Panc1 (cell line): ENCODE measurements at regions not wholly inside any gene's neighbourhood (a gene's known extent, or its start where the extent isn't known, plus 50 kb on each side); places are given as distances from the start of the nearest gene placed in this dataset.

Experiments used
- ATAC-seq: fragments of 200-7000 bp; cut with Tn5 transposase; 2 replicates; pipeline ENCODE4 v1.9.1; 2020; ENCODE audit warnings: mild to moderate bottlenecking, moderate library complexity
- BruUV-seq: library from RNA; stranded (reverse); fragments of 400-500 nt; replicated peaks from 2 replicates; lab custom pipeline; 2021; lab: Mats Ljungman, UMichigan
- CTCF ChIA-PET: fragments of 300-600 bp; sonication (Branson Sonifier 250); formaldehyde crosslinking; loops from one replicate; lab custom pipeline; 2022; ENCODE audit warnings: antibody characterized with exemption; lab: Charles Lee
- POLR2A ChIA-PET: fragments of 300-600 bp; sonication (Branson Sonifier 250); formaldehyde crosslinking; loops from one replicate; lab custom pipeline; 2022; ENCODE audit warnings: antibody characterized with exemption; lab: Charles Lee
- DNase-seq: peaks from one replicate; pipeline ENCODE4 v3.0.0-alpha.2; 2010; ENCODE audit warnings: low read depth, low spot score
- H3K27ac ChIP-seq: 2 replicates; pipeline ENCODE4 v1.5.1; 2011; ENCODE audit warnings: mild to moderate bottlenecking, low read length, inconsistent platforms
- H3K27me3 ChIP-seq: fragments of 200-500 bp; sonication (Bioruptor generic); 2 replicates; pipeline ENCODE4 v1.6.0; 2014; ENCODE audit warnings: low read length, inconsistent platforms; ENCODE audit not compliant: control insufficient read depth, insufficient read depth
- H3K36me3 ChIP-seq: fragments of 200-500 bp; sonication (Bioruptor generic); 2 replicates; pipeline ENCODE4 v1.5.1; 2014; ENCODE audit warnings: inconsistent platforms, mild to moderate bottlenecking, low read length, moderate library complexity; ENCODE audit not compliant: control insufficient read depth, insufficient read depth
- H3K4me1 ChIP-seq: 2 replicates; pipeline ENCODE4 v1.5.1; 2011; ENCODE audit warnings: inconsistent platforms, mild to moderate bottlenecking, low read length, moderate library complexity; ENCODE audit not compliant: control insufficient read depth, insufficient read depth
- H3K4me3 ChIP-seq, 2 experiments: 2 replicates each; pipeline ENCODE4 v1.5.1; 2011 to 2012; ENCODE audit warnings: low read depth in 2 of 2, low read length in 2 of 2, mild to moderate bottlenecking in 2 of 2, inconsistent platforms in 1 of 2, moderate library complexity in 1 of 2
- H3K9me3 ChIP-seq: fragments of 200-500 bp; sonication (Bioruptor generic); 2 replicates; pipeline ENCODE4 v1.5.1; 2014; ENCODE audit warnings: low read depth, mild to moderate bottlenecking, inconsistent platforms, low read length, moderate library complexity; ENCODE audit not compliant: control insufficient read depth, insufficient read depth
- CTCF ChIP-seq: fragments of 450-650 bp; IDR thresholded peaks from 2 replicates; pipeline ENCODE4 v1.5.1; 2017; ENCODE audit warnings: mild to moderate bottlenecking
- POLR2AphosphoS5 ChIP-seq: IDR thresholded peaks from 2 replicates; pipeline ENCODE4 v1.6.1; 2012; ENCODE audit warnings: mild to moderate bottlenecking, low read depth, low read length, moderate library complexity
- REST ChIP-seq, 2 experiments: IDR thresholded peaks; 2 replicates each; pipeline ENCODE4 v1.6.1; 2011 to 2012; ENCODE audit warnings: low read depth in 2 of 2, control low read depth in 1 of 2, low read length in 1 of 2, mild to moderate bottlenecking in 1 of 2, moderate library complexity in 1 of 2; ENCODE audit not compliant: insufficient read depth in 1 of 2
- SIN3A ChIP-seq: IDR thresholded peaks from 2 replicates; pipeline ENCODE4 v1.6.1; 2012; ENCODE audit warnings: low read depth, mild to moderate bottlenecking, low read length, moderate library complexity, borderline replicate concordance; ENCODE audit not compliant: insufficient read depth
- TCF7L2 ChIP-seq: IDR thresholded peaks from 2 replicates; pipeline ENCODE4 v1.6.1; 2011; ENCODE audit warnings: mild to moderate bottlenecking, low read depth, low read length, inconsistent platforms
- in situ Hi-C: cut with HindIII; loops from 2 replicates; pipeline ENCODE4 v1.10.0; 2016; ENCODE audit warnings: low sequenced_read_pairs, low pct_unique_long_range_greater_than_20kb
- intact Hi-C: fragments of 100-400 bp; cut with micrococcal nuclease; formaldehyde crosslinking; loops from one replicate; pipeline ENCODE4 v1.10.0; 2022; ENCODE audit not compliant: unreplicated experiment

- in situ Hi-C loops = no loop called here
- POLR2A ChIA-PET = no interaction called here
Observed at GRCh38 chr13:31433207-31433606, 233.4 kb downstream of the B3GLCT start.

GRCh38 chr13:31433746-31434145, 234.0 kb downstream of the B3GLCT start:
- ATAC-seq (no peak), DNase-seq (no peak)
- POLR2A ChIA-PET = no interaction called here
- intact Hi-C loops = loop anchor here (5.0 kb wide), 1 partner anchor 364 kb away; no protein-coding TSS in a partner anchor
- no peaks in the 10 kb centered on the region for H3K4me1 ChIP-seq
- H3K9me3 ChIP-seq = no peaks in the 10 kb centered on the region
- H3K27ac ChIP-seq = no peak overlapping the region
- no peak overlapping the region for H3K4me3 ChIP-seq
- CTCF ChIA-PET = no interaction called here
- H3K36me3 ChIP-seq = no peaks in the 10 kb centered on the region
- TF ChIP-seq CTCF (no peak), REST (IDR thresholded peaks at IDR 0.05; ENCODE audit: insufficient read depth in 1 of 2, low read depth in 2 of 2, low read length in 1 of 2) (no peak), SIN3A (no peak), TCF7L2 (no peak), POLR2AphosphoS5 (no peak)
- BruUV-seq = no TSS peak
- no peaks in the 10 kb centered on the region; the same call in 1 of the 2 replicates for H3K27me3 ChIP-seq
- in situ Hi-C loops = no loop called here

More at GRCh38 chr13:31433207-31433606, 233.4 kb downstream of the B3GLCT start:
- H3K4me3 ChIP-seq = no peak overlapping the region
- H3K9me3 ChIP-seq = no peaks in the 10 kb centered on the region
- no TSS peak for BruUV-seq
- ATAC-seq (no peak), DNase-seq (no peak)
- intact Hi-C loops = loop anchor here (5.0 kb wide), 1 partner anchor 364 kb away; no protein-coding TSS in a partner anchor
- H3K27me3 ChIP-seq = no peaks in the 10 kb centered on the region; the same call in 1 of the 2 replicates
- CTCF ChIA-PET = no interaction called here
- no peaks in the 10 kb centered on the region for H3K4me1 ChIP-seq
- no peaks in the 10 kb centered on the region for H3K36me3 ChIP-seq
- no peak overlapping the region for H3K27ac ChIP-seq
- TF ChIP-seq REST (IDR thresholded peaks at IDR 0.05; ENCODE audit: insufficient read depth in 1 of 2, low read depth in 2 of 2, low read length in 1 of 2) = no peak
- TF ChIP-seq CTCF = no peak
- TF ChIP-seq POLR2AphosphoS5 = no peak
- TF ChIP-seq TCF7L2 = no peak
- no peak for TF ChIP-seq SIN3A
